PC-3 (cell line): ENCODE measurements at regions not wholly inside any gene's neighbourhood (a gene's known extent, or its start where the extent isn't known, plus 50 kb on each side); places are given as distances from the start of the nearest gene placed in this dataset.

Experiments used
- CTCF ChIP-seq: fragments of 300-600 bp; sonication (generic); conservative IDR thresholded peaks from 2 replicates; pipeline ENCODE4 v1.5.1; 2017; ENCODE audit warnings: antibody characterized with exemption, low read depth, mild to moderate bottlenecking, low read length
- EZH2 ChIP-seq: fragments of 300-600 bp; sonication (generic); IDR thresholded peaks from one replicate; pipeline ENCODE4 v1.6.1; 2017; ENCODE audit warnings: antibody characterized with exemption, mild to moderate bottlenecking, low read length; ENCODE audit not compliant: unreplicated experiment

GRCh38 chr1:30511991-30512913, 211.1 kb downstream of the MATN1 start:
- TF ChIP-seq CTCF (no peak), EZH2 (no peak)
